ENCODE measurements at regions not wholly inside any gene's neighbourhood (a gene's known extent, or its start where the extent isn't known, plus 50 kb on each side); places are given as distances from the start of the nearest gene placed in this dataset.

DNA sequence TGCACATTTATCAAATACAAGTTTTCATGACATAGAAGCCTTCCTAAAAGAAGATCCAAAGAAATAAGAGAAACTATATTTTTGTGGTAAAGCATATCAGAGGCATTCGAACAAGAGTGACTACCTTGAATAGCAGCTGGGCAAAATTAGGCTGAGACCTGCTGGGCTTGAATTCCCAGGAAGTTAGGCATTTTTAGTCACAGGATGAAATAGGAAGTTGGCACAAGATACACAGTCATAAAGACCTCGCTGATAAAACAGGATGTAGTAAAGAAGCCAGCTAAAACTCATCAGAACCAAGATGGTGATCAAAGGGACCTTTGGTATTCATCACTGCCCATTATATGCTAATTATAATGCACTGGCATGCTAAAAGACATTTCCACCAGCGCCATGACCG, 1302.3 kb upstream of the NRXN1 start:
- no peak for DNase-seq
- H3K36me3 ChIP-seq (ENCODE audit: insufficient read depth in 1 of 2, low read depth in 1 of 2) = no peaks in the 10 kb centered on the region
- H3K4me1 ChIP-seq = no peaks in the 10 kb centered on the region
- no peak overlapping the region for H3K4me3 ChIP-seq
- H3K9me3 ChIP-seq = peaks cover 7% of the 10 kb centered on the region
- H3K27me3 ChIP-seq (ENCODE audit: insufficient read depth in 3 of 3, low read length in 2 of 3) = no peaks in the 10 kb centered on the region
- 71 to 75% (median 73%) methylated on average over 4 of the region's 4 CpGs for WGBS, 3 donors
- intact Hi-C loops (cut with DNase I) = no loop called here
- no peak for ATAC-seq
- TF ChIP-seq, protein P1, sequence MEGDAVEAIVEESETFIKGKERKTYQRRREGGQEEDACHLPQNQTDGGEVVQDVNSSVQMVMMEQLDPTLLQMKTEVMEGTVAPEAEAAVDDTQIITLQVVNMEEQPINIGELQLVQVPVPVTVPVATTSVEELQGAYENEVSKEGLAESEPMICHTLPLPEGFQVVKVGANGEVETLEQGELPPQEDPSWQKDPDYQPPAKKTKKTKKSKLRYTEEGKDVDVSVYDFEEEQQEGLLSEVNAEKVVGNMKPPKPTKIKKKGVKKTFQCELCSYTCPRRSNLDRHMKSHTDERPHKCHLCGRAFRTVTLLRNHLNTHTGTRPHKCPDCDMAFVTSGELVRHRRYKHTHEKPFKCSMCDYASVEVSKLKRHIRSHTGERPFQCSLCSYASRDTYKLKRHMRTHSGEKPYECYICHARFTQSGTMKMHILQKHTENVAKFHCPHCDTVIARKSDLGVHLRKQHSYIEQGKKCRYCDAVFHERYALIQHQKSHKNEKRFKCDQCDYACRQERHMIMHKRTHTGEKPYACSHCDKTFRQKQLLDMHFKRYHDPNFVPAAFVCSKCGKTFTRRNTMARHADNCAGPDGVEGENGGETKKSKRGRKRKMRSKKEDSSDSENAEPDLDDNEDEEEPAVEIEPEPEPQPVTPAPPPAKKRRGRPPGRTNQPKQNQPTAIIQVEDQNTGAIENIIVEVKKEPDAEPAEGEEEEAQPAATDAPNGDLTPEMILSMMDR (IDR thresholded peaks at IDR 0.05) = no peak
- H3K27ac ChIP-seq = no peak overlapping the region

DNA sequence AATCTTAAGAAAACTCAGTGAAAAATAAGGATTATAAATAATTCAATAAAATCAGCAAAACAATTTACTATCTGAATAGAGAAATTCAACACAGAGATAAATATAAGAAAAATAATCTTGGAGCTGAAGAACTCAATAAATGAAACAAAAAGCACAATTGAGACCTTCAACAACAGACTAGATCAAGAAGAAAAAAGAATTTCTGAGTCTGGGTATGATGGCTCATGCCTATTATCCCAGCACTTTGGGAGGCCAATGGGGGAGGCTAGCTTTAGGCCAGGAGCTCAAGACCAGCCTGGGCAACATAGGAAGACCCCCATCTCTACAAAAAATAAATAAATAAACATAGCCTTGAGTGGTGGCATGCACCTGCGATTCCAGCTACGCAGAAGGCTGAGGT, 1295.7 kb upstream of the NRXN1 start:
- TF ChIP-seq, protein P1 (IDR thresholded peaks at IDR 0.05) = no peak
- Histone ChIP-seq H3K9me3 (peaks cover 20% of the 10 kb centered on the region), H3K4me1 (no peaks in the 10 kb centered on the region), H3K36me3 (ENCODE audit: insufficient read depth in 1 of 2, low read depth in 1 of 2) (no peaks in the 10 kb centered on the region), H3K27me3 (ENCODE audit: insufficient read depth in 3 of 3, low read length in 2 of 3) (no peaks in the 10 kb centered on the region), H3K27ac (no peak overlapping the region), H3K4me3 (no peak overlapping the region)
- WGBS, 3 donors = 98 to 100% (median 98%) methylated on average over 2 of the region's 2 CpGs
- DNase-seq = no peak
- ATAC-seq = no peak
- intact Hi-C loops (cut with DNase I) = no loop called here

DNA sequence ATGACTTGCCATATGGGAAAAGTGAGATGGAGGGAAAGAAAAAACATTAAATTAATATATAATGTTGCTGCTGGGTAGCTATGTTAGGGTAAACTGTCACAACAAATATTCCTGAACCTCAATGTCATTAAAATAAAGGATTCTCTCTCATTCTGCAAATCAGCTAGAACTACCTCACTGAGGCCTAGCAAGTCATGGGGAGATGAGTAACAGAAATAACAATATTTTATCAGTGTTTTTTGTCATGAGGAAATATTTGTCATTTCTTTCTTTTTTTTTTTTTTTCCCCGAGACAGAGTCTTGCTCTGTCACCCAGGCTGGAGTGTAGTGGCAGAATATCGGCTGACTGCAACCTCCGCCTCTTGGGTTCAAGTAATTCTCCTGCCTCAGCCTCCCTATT, 1282.3 kb upstream of the NRXN1 start:
- intact Hi-C loops (cut with DNase I) = no loop called here
- ATAC-seq (no peak), DNase-seq (no peak)
- 90 to 95% (median 94%) methylated on average over 3 of the region's 3 CpGs for WGBS, 3 donors
- no peaks in the 10 kb centered on the region for H3K36me3 ChIP-seq (ENCODE audit: insufficient read depth in 1 of 2, low read depth in 1 of 2)
- H3K9me3 ChIP-seq = no peaks in the 10 kb centered on the region
- no peaks in the 10 kb centered on the region for H3K27me3 ChIP-seq (ENCODE audit: insufficient read depth in 3 of 3, low read length in 2 of 3)
- H3K4me3 ChIP-seq = no peak overlapping the region
- H3K27ac ChIP-seq = no peak overlapping the region
- no peaks in the 10 kb centered on the region for H3K4me1 ChIP-seq
- TF ChIP-seq, protein P1 (IDR thresholded peaks at IDR 0.05) = no peak

DNA sequence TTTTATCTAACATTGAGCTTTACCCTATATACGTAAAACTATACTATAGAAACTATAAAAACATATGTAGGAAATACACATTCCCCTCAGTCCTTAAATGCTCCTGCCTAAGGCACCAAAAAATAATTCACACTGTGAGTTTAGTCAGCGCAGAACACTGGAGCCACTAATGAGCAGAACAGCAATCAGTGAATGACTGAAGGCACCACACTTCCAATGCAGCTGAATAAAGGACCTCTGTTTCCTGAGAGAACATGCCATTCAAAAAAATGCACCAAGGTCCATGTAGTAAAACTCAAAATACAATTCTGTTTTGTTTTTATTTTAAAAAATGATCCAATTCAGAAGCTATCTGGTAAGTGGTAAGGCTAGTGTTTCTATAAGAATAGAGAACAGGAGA, 1280.6 kb upstream of the NRXN1 start:
- intact Hi-C loops (cut with DNase I) = no loop called here
- no peak for ATAC-seq
- no peak for DNase-seq
- H3K4me1 ChIP-seq = no peaks in the 10 kb centered on the region
- H3K27ac ChIP-seq = no peak overlapping the region
- no peaks in the 10 kb centered on the region for H3K9me3 ChIP-seq
- no peaks in the 10 kb centered on the region for H3K27me3 ChIP-seq (ENCODE audit: insufficient read depth in 3 of 3, low read length in 2 of 3)
- TF ChIP-seq, protein P1 (IDR thresholded peaks at IDR 0.05) = no peak
- 78 to 81% (median 81%) methylated on average over 2 of the region's 2 CpGs for WGBS, 3 donors
- H3K36me3 ChIP-seq (ENCODE audit: insufficient read depth in 1 of 2, low read depth in 1 of 2) = no peaks in the 10 kb centered on the region
- H3K4me3 ChIP-seq = no peak overlapping the region

DNA sequence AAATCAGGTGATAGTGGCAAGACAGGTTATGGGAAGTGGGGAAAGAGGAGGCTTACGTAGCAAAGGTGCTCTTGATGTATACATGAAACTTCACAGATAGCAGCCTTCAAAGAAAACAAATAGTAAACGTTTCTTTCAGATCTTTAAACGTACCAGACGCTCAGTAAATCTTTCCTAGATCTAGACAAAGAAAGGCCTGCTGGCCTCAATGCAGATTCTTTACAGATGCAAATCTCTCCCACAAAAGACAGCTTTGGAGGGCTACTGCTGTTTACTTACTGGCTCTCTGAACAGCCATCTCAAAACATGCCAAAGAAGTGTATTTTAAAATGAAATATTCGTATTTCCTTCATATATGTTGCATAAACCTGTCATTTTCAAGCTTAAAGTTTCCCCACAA, 1279.9 kb upstream of the NRXN1 start:
- H3K27ac ChIP-seq = no peak overlapping the region
- no peaks in the 10 kb centered on the region for H3K36me3 ChIP-seq (ENCODE audit: insufficient read depth in 1 of 2, low read depth in 1 of 2)
- no peaks in the 10 kb centered on the region for H3K9me3 ChIP-seq
- 41 to 48% (median 45%) methylated on average over 5 of the region's 5 CpGs for WGBS, 3 donors
- no peaks in the 10 kb centered on the region for H3K27me3 ChIP-seq (ENCODE audit: insufficient read depth in 3 of 3, low read length in 2 of 3)
- intact Hi-C loops (cut with DNase I) = no loop called here
- no peaks in the 10 kb centered on the region for H3K4me1 ChIP-seq
- no peak for ATAC-seq
- H3K4me3 ChIP-seq = no peak overlapping the region
- TF ChIP-seq, protein P1 (IDR thresholded peaks at IDR 0.05) = no peak
- DNase-seq = no peak

All from psoas muscle (tissue), 7 donors.